ENCODE measurements at regions not wholly inside any gene's neighbourhood (a gene's known extent, or its start where the extent isn't known, plus 50 kb on each side); places are given as distances from the start of the nearest gene placed in this dataset.

- Histone ChIP-seq H3K4me1 (no peaks in the 10 kb centered on the region), H3K9me3 (no peaks in the 10 kb centered on the region), H3K4me3 (no peak overlapping the region), H3K27ac (no peak overlapping the region), H3K9ac (ENCODE audit: low read depth in 2 of 2, low read length in 2 of 2) (no peak overlapping the region), H3K36me3 (no peaks in the 10 kb centered on the region), H3K27me3 (no peaks in the 10 kb centered on the region)
- DNase-seq: no peak
- intact Hi-C loops (cut with DNase I): no loop called here
- TF ChIP-seq CTCF (IDR thresholded peaks at IDR 0.05): no peak
These were observed 188.9 kb downstream of the EVX1 start for GRCh38 chr7:27431465-27431864.

- intact Hi-C loops (cut with DNase I): no loop called here
- Histone ChIP-seq H3K27me3 (no peaks in the 10 kb centered on the region), H3K36me3 (no peaks in the 10 kb centered on the region), H3K27ac (no peak overlapping the region), H3K4me3 (no peak overlapping the region), H3K9ac (ENCODE audit: low read depth in 2 of 2, low read length in 2 of 2) (no peak overlapping the region), H3K4me1 (no peaks in the 10 kb centered on the region), H3K9me3 (no peaks in the 10 kb centered on the region)
- no peak for TF ChIP-seq CTCF (IDR thresholded peaks at IDR 0.05)
- no peak for DNase-seq
These were observed 191.0 kb downstream of the EVX1 start for GRCh38 chr7:27433581-27433980.

GRCh38 chr7:27434756-27435400, 192.3 kb downstream of the EVX1 start:
- Histone ChIP-seq H3K9ac (ENCODE audit: low read depth in 2 of 2, low read length in 2 of 2) (no peak overlapping the region), H3K27ac (no peak overlapping the region), H3K4me1 (no peaks in the 10 kb centered on the region), H3K4me3 (no peak overlapping the region), H3K36me3 (no peaks in the 10 kb centered on the region), H3K27me3 (no peaks in the 10 kb centered on the region), H3K9me3 (no peaks in the 10 kb centered on the region)
- no peak for TF ChIP-seq CTCF (IDR thresholded peaks at IDR 0.05)
- intact Hi-C loops (cut with DNase I): no loop called here
- no peak for DNase-seq

GRCh38 chr7:27435461-27435860, 192.9 kb downstream of the EVX1 start:
- TF ChIP-seq CTCF (IDR thresholded peaks at IDR 0.05): no peak
- H3K36me3 ChIP-seq: no peaks in the 10 kb centered on the region
- no peaks in the 10 kb centered on the region for H3K4me1 ChIP-seq
- no peaks in the 10 kb centered on the region for H3K27me3 ChIP-seq
- intact Hi-C loops (cut with DNase I): no loop called here
- H3K9me3 ChIP-seq: no peaks in the 10 kb centered on the region
- H3K4me3 ChIP-seq: no peak overlapping the region
- no peak overlapping the region for H3K27ac ChIP-seq
- DNase-seq: no peak
- H3K9ac ChIP-seq (ENCODE audit: low read depth in 2 of 2, low read length in 2 of 2): no peak overlapping the region

- Histone ChIP-seq H3K27ac (no peak overlapping the region), H3K4me1 (no peaks in the 10 kb centered on the region), H3K9ac (ENCODE audit: low read depth in 2 of 2, low read length in 2 of 2) (no peak overlapping the region), H3K27me3 (no peaks in the 10 kb centered on the region), H3K4me3 (no peak overlapping the region), H3K9me3 (no peaks in the 10 kb centered on the region), H3K36me3 (no peaks in the 10 kb centered on the region)
- no peak for TF ChIP-seq CTCF (IDR thresholded peaks at IDR 0.05)
- intact Hi-C loops (cut with DNase I): no loop called here
- DNase-seq: no peak
These were observed 196.4 kb downstream of the EVX1 start for GRCh38 chr7:27438881-27439589.
